ENCODE measurements at regions not wholly inside any gene's neighbourhood (a gene's known extent, or its start where the extent isn't known, plus 50 kb on each side); places are given as distances from the start of the nearest gene placed in this dataset.

DNA sequence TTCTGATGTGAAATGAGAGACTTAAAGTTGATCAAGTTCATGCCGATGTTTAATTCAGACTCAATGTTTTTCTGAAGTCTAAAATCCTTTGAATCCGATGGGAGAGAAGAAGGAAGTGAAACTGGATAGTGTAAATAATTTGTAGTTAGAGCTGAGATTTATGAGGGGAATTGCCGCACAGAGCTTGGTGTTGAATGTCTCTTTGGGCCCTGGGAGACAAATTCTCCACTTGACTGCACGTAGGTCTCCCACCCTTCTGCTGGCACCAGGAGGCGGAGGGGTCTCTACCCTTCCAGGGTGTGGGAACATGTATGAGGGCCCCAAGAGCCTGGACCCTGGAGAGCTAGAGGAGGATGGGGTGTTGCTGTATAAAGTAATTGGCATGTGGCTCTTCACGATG, 140.8 kb upstream of the SERP2 start:
- TF ChIP-seq, protein P1, sequence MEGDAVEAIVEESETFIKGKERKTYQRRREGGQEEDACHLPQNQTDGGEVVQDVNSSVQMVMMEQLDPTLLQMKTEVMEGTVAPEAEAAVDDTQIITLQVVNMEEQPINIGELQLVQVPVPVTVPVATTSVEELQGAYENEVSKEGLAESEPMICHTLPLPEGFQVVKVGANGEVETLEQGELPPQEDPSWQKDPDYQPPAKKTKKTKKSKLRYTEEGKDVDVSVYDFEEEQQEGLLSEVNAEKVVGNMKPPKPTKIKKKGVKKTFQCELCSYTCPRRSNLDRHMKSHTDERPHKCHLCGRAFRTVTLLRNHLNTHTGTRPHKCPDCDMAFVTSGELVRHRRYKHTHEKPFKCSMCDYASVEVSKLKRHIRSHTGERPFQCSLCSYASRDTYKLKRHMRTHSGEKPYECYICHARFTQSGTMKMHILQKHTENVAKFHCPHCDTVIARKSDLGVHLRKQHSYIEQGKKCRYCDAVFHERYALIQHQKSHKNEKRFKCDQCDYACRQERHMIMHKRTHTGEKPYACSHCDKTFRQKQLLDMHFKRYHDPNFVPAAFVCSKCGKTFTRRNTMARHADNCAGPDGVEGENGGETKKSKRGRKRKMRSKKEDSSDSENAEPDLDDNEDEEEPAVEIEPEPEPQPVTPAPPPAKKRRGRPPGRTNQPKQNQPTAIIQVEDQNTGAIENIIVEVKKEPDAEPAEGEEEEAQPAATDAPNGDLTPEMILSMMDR (conservative IDR thresholded peaks at IDR 0.05 in 1 of 2, IDR thresholded peaks at IDR 0.05 in 1 of 2; ENCODE audit: extremely low read depth in 1 of 2, insufficient read depth in 1 of 2, low read depth in 1 of 2, low read length in 2 of 2), result no peak
- TF ChIP-seq EZH2 (IDR thresholded peaks at IDR 0.05; ENCODE audit: borderline replicate concordance, low read length), result no peak

All from mammary epithelial cell (primary cell).